ENCODE measurements at regions not wholly inside any gene's neighbourhood (a gene's known extent, or its start where the extent isn't known, plus 50 kb on each side); places are given as distances from the start of the nearest gene placed in this dataset.

- Histone ChIP-seq H4K20me1 (ENCODE audit: control insufficient read depth, insufficient read depth, insufficient read length) (no peaks in the 10 kb centered on the region), H3K9me3 (ENCODE audit: control insufficient read depth, low read depth, low read length) (no peaks in the 10 kb centered on the region), H3K56ac (ENCODE audit: insufficient read length, low read depth, low read length) (no peak overlapping the region), H3K4ac (ENCODE audit: low read depth, low read length) (no peak overlapping the region), H2BK5ac (ENCODE audit: insufficient read length, low read length) (no peak overlapping the region), H4K5ac (ENCODE audit: insufficient read length, low read depth, low read length) (no peak overlapping the region), H3K14ac (ENCODE audit: insufficient read depth, low read length) (no peak overlapping the region), H3K27ac (ENCODE audit: insufficient read length, low read depth, low read length) (no peak overlapping the region), H2BK15ac (ENCODE audit: low read depth, low read length) (no peak overlapping the region), H3K23ac (ENCODE audit: insufficient read length, low read depth, low read length) (no peak overlapping the region), H3T11ph (ENCODE audit: low read length) (no peak overlapping the region), H3K79me1 (ENCODE audit: insufficient read depth, low read depth, low read length, poor library complexity, severe bottlenecking) (no peaks in the 10 kb centered on the region), H3K9ac (ENCODE audit: extremely low read depth, insufficient read length, low read length) (no peak overlapping the region), H3K27me3 (ENCODE audit: insufficient read depth, low read length) (no peaks in the 10 kb centered on the region), H2AK5ac (ENCODE audit: insufficient read length, low read length) (no peak overlapping the region), H3K79me2 (ENCODE audit: insufficient read depth, low read length) (no peaks in the 10 kb centered on the region), H3K4me2 (ENCODE audit: insufficient read depth, insufficient read length, low read length) (no peak overlapping the region), H3K23me2 (ENCODE audit: insufficient read length, low read depth, low read length, poor library complexity, severe bottlenecking) (no peaks in the 10 kb centered on the region), H4K8ac (replicated peaks; ENCODE audit: insufficient read length, low read depth, low read length) (no peak overlapping the region), H3K18ac (ENCODE audit: insufficient read length, low read depth, low read length) (no peak overlapping the region), H3K4me1 (ENCODE audit: insufficient read depth, low read length) (no peaks in the 10 kb centered on the region; the same call in 1 of the 2 replicates), H2BK120ac (ENCODE audit: low read depth, low read length, poor library complexity, severe bottlenecking) (no peak overlapping the region), H2AFZ (ENCODE audit: low read length) (no peak overlapping the region), H2BK20ac (ENCODE audit: low read depth, low read length, poor library complexity, severe bottlenecking) (no peak overlapping the region), H4K91ac (ENCODE audit: insufficient read length, low read depth, low read length) (no peak overlapping the region), H2BK12ac (ENCODE audit: insufficient read length, low read depth, low read length) (no peak overlapping the region)
- H3K9me3 Mint-ChIP-seq: no peaks in the 10 kb centered on the region
- no peaks in the 10 kb centered on the region for H3K27me3 Mint-ChIP-seq (ENCODE audit: low read depth)
- peak; percentile 42; the same call in 2 of the 3 replicates for TF ChIP-seq CTCF (conservative IDR thresholded peaks at IDR 0.05)
- H3K4me3 Mint-ChIP-seq: no peak overlapping the region
- no peak for DNase-seq
- no peak overlapping the region for H3K27ac Mint-ChIP-seq
- H3K36me3 Mint-ChIP-seq (ENCODE audit: insufficient read depth in 1 of 3, low read depth in 3 of 3): no peaks in the 10 kb centered on the region
- no peaks in the 10 kb centered on the region; a peak in 1 of 4 replicates for H3K4me1 Mint-ChIP-seq
Observed at GRCh38 chr18:42425025-42425424, 470.0 kb downstream of the PIK3C3 start.
